Tibial nerve (tissue), 4 donors: ENCODE measurements at regions not wholly inside any gene's neighbourhood (a gene's known extent, or its start where the extent isn't known, plus 50 kb on each side); places are given as distances from the start of the nearest gene placed in this dataset.

Source experiments
- CTCF ChIP-seq, 5 experiments: fragments of 200-600 bp in 3 of 5; fragments of 450-650 bp in 2 of 5; sonication (generic) in 3 of 5; IDR thresholded peaks; one replicate each; pipeline ENCODE4 v1.5.1; 2016 to 2019; ENCODE audit warnings: antibody characterized with exemption in 5 of 5, mild to moderate bottlenecking in 3 of 5, moderate library complexity in 2 of 5
- EP300 ChIP-seq, 2 donors: sonication (generic); formaldehyde crosslinking; IDR thresholded peaks; one replicate each; pipeline ENCODE4 v1.6.1; 2017; ENCODE audit warnings: antibody characterized with exemption in 2 of 2, mild to moderate bottlenecking in 1 of 2
- POLR2A ChIP-seq, 2 donors: fragments of 450-650 bp; IDR thresholded peaks; one replicate each; pipeline ENCODE4 v1.6.1; 2017; ENCODE audit warnings: antibody characterized with exemption in 2 of 2, mild to moderate bottlenecking in 2 of 2, moderate library complexity in 2 of 2

GRCh38 chr13:97100821-97101220 is 106.5 kb upstream of the OXGR1 start:
- TF ChIP-seq POLR2A (IDR thresholded peaks at IDR 0.05) (no peak), CTCF (IDR thresholded peaks at IDR 0.05) (no peak), EP300 (IDR thresholded peaks at IDR 0.05) (no peak)
